ENCODE measurements at regions not wholly inside any gene's neighbourhood (a gene's known extent, or its start where the extent isn't known, plus 50 kb on each side); places are given as distances from the start of the nearest gene placed in this dataset.

DNA sequence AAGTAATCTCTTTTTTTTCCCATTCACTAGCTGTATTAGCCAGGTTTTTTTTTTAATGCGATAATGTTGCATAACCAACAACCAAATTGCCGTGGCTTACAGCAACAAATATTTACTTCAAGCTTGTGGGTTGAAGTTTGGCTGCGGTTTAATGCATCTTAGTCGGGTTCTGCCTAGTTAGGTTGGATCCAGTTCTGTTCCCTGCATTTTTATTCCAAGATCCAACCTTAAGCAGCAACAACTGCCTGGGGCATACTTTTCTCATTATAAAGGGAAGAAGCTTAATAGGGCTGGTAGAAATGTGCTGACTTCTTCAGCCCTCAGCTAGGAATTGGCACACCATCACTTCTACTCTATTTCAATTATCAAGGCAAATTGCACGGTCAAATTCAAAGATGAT lies 1115.5 kb upstream of the AUTS2 start:
- Histone ChIP-seq H3K27me3 (ENCODE audit: control insufficient read depth, insufficient read depth, low read length) (no peaks in the 10 kb centered on the region), H4K20me1 (ENCODE audit: control insufficient read depth, extremely low read depth, insufficient read depth, low read length) (no peaks in the 10 kb centered on the region)
- TF ChIP-seq CTCF (conservative IDR thresholded peaks at IDR 0.05 in 1 of 2, IDR thresholded peaks at IDR 0.05 in 1 of 2; ENCODE audit: low read depth in 1 of 2, low read length in 2 of 2) = no peak
- TF ChIP-seq EZH2 (IDR thresholded peaks at IDR 0.05; ENCODE audit: low read length, missing control alignments) = no peak

GRCh38 chr7:68484731-68485130 lies 1113.5 kb upstream of the AUTS2 start:
- no peaks in the 10 kb centered on the region for H3K36me3 ChIP-seq (ENCODE audit: control insufficient read depth, insufficient read depth, low read length)
- H3K4me3 ChIP-seq (replicated peaks in 1 of 4; ENCODE audit: control extremely low read depth in 1 of 4, insufficient read depth in 1 of 4, low read depth in 3 of 4, low read length in 4 of 4) = no peak overlapping the region
- H3K9ac ChIP-seq (ENCODE audit: insufficient read depth, low read length) = no peak overlapping the region
- no peaks in the 10 kb centered on the region for H4K20me1 ChIP-seq (ENCODE audit: control insufficient read depth, extremely low read depth, insufficient read depth, low read length)
- H3K4me2 ChIP-seq (ENCODE audit: extremely low read depth, insufficient read depth, low read length) = no peak overlapping the region
- TF ChIP-seq CTCF (conservative IDR thresholded peaks at IDR 0.05 in 1 of 2, IDR thresholded peaks at IDR 0.05 in 1 of 2; ENCODE audit: low read depth in 1 of 2, low read length in 2 of 2) (no peak), EZH2 (IDR thresholded peaks at IDR 0.05; ENCODE audit: low read length, missing control alignments) (no peak)
- H3K27ac ChIP-seq (ENCODE audit: insufficient read depth, low read length) = no peak overlapping the region
- H2AFZ ChIP-seq (ENCODE audit: low read length) = no peak overlapping the region
- DNase-seq (ENCODE audit: low read depth in 2 of 2) = no peak
- H3K9me3 ChIP-seq (ENCODE audit: control insufficient read depth, insufficient read depth, low read depth, low read length) = no peaks in the 10 kb centered on the region
- H3K79me2 ChIP-seq (ENCODE audit: control insufficient read depth, insufficient read depth, low read length) = no peaks in the 10 kb centered on the region
- no peaks in the 10 kb centered on the region for H3K27me3 ChIP-seq (ENCODE audit: control insufficient read depth, insufficient read depth, low read length)
- no peaks in the 10 kb centered on the region for H3K4me1 ChIP-seq (ENCODE audit: control insufficient read depth, extremely low read depth, insufficient read depth, low read length)

More for the DNA sequence above, 1115.5 kb upstream of the AUTS2 start:
- H3K27ac ChIP-seq (ENCODE audit: insufficient read depth, low read length) = no peak overlapping the region
- H3K9me3 ChIP-seq (ENCODE audit: control insufficient read depth, insufficient read depth, low read depth, low read length) = no peaks in the 10 kb centered on the region
- H3K9ac ChIP-seq (ENCODE audit: insufficient read depth, low read length) = no peak overlapping the region
- H3K36me3 ChIP-seq (ENCODE audit: control insufficient read depth, insufficient read depth, low read length) = no peaks in the 10 kb centered on the region
- H3K4me1 ChIP-seq (ENCODE audit: control insufficient read depth, extremely low read depth, insufficient read depth, low read length) = no peaks in the 10 kb centered on the region
- H3K4me3 ChIP-seq (replicated peaks in 1 of 4; ENCODE audit: control extremely low read depth in 1 of 4, insufficient read depth in 1 of 4, low read depth in 3 of 4, low read length in 4 of 4) = no peak overlapping the region
- no peaks in the 10 kb centered on the region for H3K79me2 ChIP-seq (ENCODE audit: control insufficient read depth, insufficient read depth, low read length)
- no peak overlapping the region for H2AFZ ChIP-seq (ENCODE audit: low read length)
- DNase-seq (ENCODE audit: low read depth in 2 of 2) = no peak
- H3K4me2 ChIP-seq (ENCODE audit: extremely low read depth, insufficient read depth, low read length) = no peak overlapping the region

- H3K27me3 ChIP-seq (ENCODE audit: control insufficient read depth, insufficient read depth, low read length) = no peaks in the 10 kb centered on the region
- no peak overlapping the region for H2AFZ ChIP-seq (ENCODE audit: low read length)
- no peaks in the 10 kb centered on the region for H3K9me3 ChIP-seq (ENCODE audit: control insufficient read depth, insufficient read depth, low read depth, low read length)
- no peaks in the 10 kb centered on the region for H3K36me3 ChIP-seq (ENCODE audit: control insufficient read depth, insufficient read depth, low read length)
- H3K4me3 ChIP-seq (replicated peaks in 1 of 4; ENCODE audit: control extremely low read depth in 1 of 4, insufficient read depth in 1 of 4, low read depth in 3 of 4, low read length in 4 of 4) = no peak overlapping the region
- TF ChIP-seq CTCF (conservative IDR thresholded peaks at IDR 0.05 in 1 of 2, IDR thresholded peaks at IDR 0.05 in 1 of 2; ENCODE audit: low read depth in 1 of 2, low read length in 2 of 2) (no peak), EZH2 (IDR thresholded peaks at IDR 0.05; ENCODE audit: low read length, missing control alignments) (no peak)
- H3K79me2 ChIP-seq (ENCODE audit: control insufficient read depth, insufficient read depth, low read length) = no peaks in the 10 kb centered on the region
- no peak overlapping the region for H3K4me2 ChIP-seq (ENCODE audit: extremely low read depth, insufficient read depth, low read length)
- no peak overlapping the region for H3K27ac ChIP-seq (ENCODE audit: insufficient read depth, low read length)
- no peak overlapping the region for H3K9ac ChIP-seq (ENCODE audit: insufficient read depth, low read length)
- peak in 1 of 2 donors; percentile 26 for DNase-seq (ENCODE audit: low read depth in 2 of 2)
- H4K20me1 ChIP-seq (ENCODE audit: control insufficient read depth, extremely low read depth, insufficient read depth, low read length) = no peaks in the 10 kb centered on the region
- H3K4me1 ChIP-seq (ENCODE audit: control insufficient read depth, extremely low read depth, insufficient read depth, low read length) = no peaks in the 10 kb centered on the region
These were observed 1112.9 kb upstream of the AUTS2 start for GRCh38 chr7:68485253-68485917.

Measured in fibroblast of lung (primary cell).